Left lung (tissue), 4 donors: ENCODE measurements at regions not wholly inside any gene's neighbourhood (a gene's known extent, or its start where the extent isn't known, plus 50 kb on each side); places are given as distances from the start of the nearest gene placed in this dataset.

Experiments used
- ATAC-seq: fragments of 200-7000 bp; cut with Tn5 transposase; one replicate; pipeline ENCODE4 v1.9.1; 2020; ENCODE audit warnings: moderate library complexity
- DNase-seq, 4 donors: peaks; one replicate each; pipeline ENCODE4 v3.0.0-alpha.2; 2013 to 2020
- H3K27ac ChIP-seq, 2 donors: fragments of 200-600 bp; sonication (generic) in 1 of 2; one replicate each; pipeline versions ENCODE4 v1.5.0 to v1.8.0; 2020 to 2021
- H3K27me3 ChIP-seq, 2 donors: fragments of 200-600 bp; sonication (generic) in 1 of 2; one replicate each; pipeline versions ENCODE4 v1.5.0 to v1.8.0; 2020 to 2021
- H3K36me3 ChIP-seq, 2 donors: fragments of 200-600 bp; sonication (generic) in 1 of 2; one replicate each; pipeline versions ENCODE4 v1.5.0 to v1.8.0; 2020 to 2021
- H3K4me1 ChIP-seq, 2 donors: fragments of 200-600 bp; one replicate each; pipeline ENCODE4 v1.8.0; 2021
- H3K4me3 ChIP-seq, 2 donors: fragments of 200-600 bp; sonication (generic) in 1 of 2; one replicate each; pipeline versions ENCODE4 v1.5.0 to v1.8.0; 2020 to 2021; ENCODE audit warnings: mild to moderate bottlenecking in 1 of 2
- H3K9me3 ChIP-seq, 2 donors: fragments of 200-600 bp; sonication (generic) in 1 of 2; one replicate each; pipeline versions ENCODE4 v1.5.0 to v1.8.0; 2020 to 2021
- intact Hi-C, 2 donors: fragments of 100-400 bp; cut with DNase I; formaldehyde crosslinking; loops; one replicate each; pipeline versions ENCODE4 v1.11.2 to v1.14.2; 2022
- TF ChIP-seq, protein P1 (sequence below), 2 donors: fragments of 200-600 bp; sonication (generic) in 1 of 2; IDR thresholded peaks; one replicate each; pipeline versions ENCODE4 v1.5.0 to v1.8.0; 2021; ENCODE audit warnings: antibody characterized with exemption in 2 of 2
- donor health status: DM: no; HTN: yes; CAD: no.
- donor health status: DM: no; HTN: no; CAD: no.

DNA sequence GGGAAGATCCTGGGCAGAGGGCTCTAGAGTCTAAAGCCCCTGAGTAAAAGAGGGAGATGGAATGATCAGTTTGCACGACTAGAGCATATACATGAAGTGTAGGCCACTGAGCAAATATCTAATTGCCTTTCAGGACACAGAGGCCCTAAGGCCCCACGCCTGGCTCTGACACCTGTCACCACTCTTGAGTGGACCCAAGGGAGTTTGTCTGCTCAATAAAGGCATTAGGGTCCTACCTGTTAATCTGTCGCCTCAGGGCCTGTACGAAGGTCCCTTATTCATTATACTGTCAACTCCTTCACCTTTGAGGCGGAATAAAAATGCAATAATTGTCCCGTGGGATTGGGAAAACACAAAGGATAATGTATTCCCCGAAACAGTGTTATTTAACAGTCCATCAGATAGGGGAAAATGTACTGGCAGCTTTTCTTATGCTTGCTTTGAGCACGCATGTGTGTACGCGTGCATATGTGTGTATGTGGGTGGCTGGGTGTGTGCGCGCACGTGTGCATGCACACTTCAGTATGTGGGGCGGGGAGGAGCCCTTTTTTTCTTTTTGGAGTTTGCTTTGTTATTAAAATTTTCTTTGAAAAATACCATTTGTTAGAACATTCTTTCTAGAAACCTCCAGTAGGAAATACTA lies 161.8 kb upstream of the SERP2 start:
- DNase-seq (no peak), ATAC-seq (no peak)
- Histone ChIP-seq H3K27ac (no peak overlapping the region), H3K36me3 (no peaks in the 10 kb centered on the region), H3K4me3 (no peak overlapping the region), H3K9me3 (no peaks in the 10 kb centered on the region), H3K27me3 (no peaks in the 10 kb centered on the region), H3K4me1 (no peaks in the 10 kb centered on the region)
- TF ChIP-seq, protein P1, sequence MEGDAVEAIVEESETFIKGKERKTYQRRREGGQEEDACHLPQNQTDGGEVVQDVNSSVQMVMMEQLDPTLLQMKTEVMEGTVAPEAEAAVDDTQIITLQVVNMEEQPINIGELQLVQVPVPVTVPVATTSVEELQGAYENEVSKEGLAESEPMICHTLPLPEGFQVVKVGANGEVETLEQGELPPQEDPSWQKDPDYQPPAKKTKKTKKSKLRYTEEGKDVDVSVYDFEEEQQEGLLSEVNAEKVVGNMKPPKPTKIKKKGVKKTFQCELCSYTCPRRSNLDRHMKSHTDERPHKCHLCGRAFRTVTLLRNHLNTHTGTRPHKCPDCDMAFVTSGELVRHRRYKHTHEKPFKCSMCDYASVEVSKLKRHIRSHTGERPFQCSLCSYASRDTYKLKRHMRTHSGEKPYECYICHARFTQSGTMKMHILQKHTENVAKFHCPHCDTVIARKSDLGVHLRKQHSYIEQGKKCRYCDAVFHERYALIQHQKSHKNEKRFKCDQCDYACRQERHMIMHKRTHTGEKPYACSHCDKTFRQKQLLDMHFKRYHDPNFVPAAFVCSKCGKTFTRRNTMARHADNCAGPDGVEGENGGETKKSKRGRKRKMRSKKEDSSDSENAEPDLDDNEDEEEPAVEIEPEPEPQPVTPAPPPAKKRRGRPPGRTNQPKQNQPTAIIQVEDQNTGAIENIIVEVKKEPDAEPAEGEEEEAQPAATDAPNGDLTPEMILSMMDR (IDR thresholded peaks at IDR 0.05): no peak
- intact Hi-C loops: no loop called here

DNA sequence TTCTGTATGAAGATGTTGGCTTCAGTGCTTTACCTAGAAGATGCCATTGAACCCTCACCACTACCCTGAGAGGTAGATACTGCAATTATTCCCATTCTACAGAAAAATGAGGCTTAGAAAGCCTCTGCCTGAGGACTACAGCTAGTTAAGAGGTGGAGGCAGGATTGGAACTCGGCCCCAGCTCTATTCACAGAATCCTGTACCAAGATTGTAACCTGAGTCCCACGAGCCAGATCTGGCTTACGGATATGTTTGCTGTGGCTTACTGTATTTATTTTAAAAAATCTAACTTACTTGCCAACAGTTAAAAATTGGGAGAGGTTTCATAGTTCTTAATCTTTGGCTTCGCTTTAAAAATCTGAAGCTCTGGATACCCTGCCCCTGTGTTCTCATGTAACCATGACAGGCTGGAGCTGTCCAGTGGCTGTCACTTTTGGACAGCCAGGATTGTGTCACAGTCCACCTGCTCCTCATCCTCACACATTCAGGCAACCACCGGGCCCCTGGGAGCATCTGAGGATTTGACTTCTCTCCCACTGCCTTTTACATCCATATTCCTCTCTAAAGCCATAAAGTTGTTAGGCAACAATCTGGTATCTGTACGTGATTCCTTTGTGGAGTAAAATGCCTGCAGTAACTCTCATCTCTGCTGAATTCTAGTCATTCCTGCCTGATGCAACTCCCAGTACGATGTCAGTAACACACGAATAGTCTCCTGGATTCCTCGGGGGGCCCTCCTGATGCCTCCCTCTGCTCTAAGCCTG lies 160.8 kb upstream of the SERP2 start:
- H3K9me3 ChIP-seq: no peaks in the 10 kb centered on the region
- intact Hi-C loops: no loop called here
- no peaks in the 10 kb centered on the region for H3K27me3 ChIP-seq
- ATAC-seq: no peak
- no peaks in the 10 kb centered on the region for H3K36me3 ChIP-seq
- DNase-seq: no peak
- no peak overlapping the region for H3K27ac ChIP-seq
- no peaks in the 10 kb centered on the region for H3K4me1 ChIP-seq
- no peak overlapping the region for H3K4me3 ChIP-seq
- TF ChIP-seq, protein P1 (IDR thresholded peaks at IDR 0.05): no peak

DNA sequence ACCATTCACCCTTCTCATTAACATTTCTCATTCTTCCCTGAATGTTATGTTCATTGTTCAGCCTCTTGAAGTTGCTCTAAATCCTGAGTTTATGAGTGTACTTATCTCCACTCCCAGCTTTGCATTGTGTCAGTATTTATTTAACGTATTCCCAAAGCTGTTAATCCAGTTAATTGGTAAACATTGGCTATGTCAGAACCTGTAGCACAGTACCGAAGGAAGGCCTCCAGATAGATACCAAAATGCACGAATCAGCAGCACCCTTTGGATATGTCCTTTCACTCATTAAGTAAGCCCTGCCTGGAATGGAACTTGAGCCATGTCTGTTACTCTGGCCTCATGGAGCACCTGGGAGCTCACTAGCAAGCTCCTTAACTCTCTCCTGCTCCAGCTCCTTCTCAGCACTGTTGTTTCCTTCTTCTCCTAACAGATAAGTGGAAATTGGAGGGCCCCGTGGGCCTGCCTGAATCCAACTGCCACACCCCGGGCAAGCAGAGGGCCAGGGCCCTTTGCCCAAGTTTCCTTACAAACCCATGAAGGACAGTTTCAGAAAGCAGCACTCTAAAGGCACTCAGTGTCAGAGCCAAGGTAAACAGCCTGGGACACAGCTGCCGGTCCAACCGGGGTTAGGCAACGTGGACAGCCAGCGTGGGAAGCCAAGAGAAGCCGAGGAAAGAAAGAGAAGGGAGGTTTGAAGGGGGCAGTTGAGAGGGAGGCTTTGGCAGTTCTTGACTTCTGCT lies 155.0 kb upstream of the SERP2 start:
- ATAC-seq (peak; percentile 91), DNase-seq (peak in 3 of 4 donors; percentile 73 to 79 (median 78))
- no peaks in the 10 kb centered on the region for H3K27me3 ChIP-seq
- H3K27ac ChIP-seq: peak overlapping the region in 1 of 2 donors; percentile 51
- H3K9me3 ChIP-seq: no peaks in the 10 kb centered on the region
- no peak overlapping the region for H3K4me3 ChIP-seq
- no peaks in the 10 kb centered on the region for H3K36me3 ChIP-seq
- TF ChIP-seq, protein P1 (IDR thresholded peaks at IDR 0.05): no peak
- peaks cover 2 to 11% of the 10 kb centered on the region in 2 donors for H3K4me1 ChIP-seq
- intact Hi-C loops: no loop called here

DNA sequence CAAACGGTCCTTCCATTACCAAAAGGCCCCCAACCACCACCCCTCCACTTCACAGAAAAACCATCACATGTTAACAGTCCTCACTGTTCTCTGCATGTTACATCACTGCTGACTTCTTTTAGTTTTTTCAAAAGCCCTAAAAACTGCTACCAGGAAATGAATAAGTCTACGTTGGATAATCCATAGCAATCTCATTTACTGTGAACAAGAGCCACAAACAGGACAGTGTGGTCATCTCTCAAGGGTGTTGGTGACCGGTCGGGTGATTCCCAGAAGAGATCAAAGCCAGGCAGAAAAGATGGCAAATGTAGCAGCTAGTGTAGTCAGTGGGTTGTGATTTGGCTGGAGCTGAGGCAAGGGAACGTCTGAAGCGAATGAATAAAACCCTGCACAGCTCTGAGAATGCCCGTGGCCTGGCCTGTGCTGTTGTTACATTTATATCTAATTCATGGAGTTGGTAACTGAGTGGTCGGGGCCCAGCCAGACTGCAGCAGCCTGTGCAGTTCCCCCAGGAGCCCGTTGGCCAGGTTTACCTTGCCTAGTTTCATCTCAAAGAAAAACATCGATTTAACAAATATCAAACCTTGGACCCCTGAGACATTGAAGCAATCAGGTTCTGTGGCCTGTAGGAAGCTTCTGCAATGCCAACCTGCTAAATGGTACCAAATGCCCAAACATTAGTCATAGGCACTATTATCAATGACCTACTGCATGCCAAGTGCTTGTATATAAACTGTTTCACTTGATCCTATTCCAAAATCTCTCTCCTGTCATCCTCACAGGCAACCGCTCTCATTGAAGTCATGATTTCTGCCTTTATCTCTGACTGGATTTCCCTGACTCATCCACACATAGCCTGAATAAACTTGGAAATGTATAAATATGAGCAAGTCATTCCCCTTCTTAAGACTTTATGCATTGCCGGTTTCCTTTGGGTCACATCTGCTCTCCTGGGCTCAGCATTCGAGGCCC lies 153.8 kb upstream of the SERP2 start:
- DNase-seq: no peak
- peaks cover 9 to 11% of the 10 kb centered on the region in 2 donors for H3K4me1 ChIP-seq
- no peaks in the 10 kb centered on the region for H3K9me3 ChIP-seq
- H3K27ac ChIP-seq: peak overlapping the region in 1 of 2 donors; percentile 14
- no peak for ATAC-seq
- intact Hi-C loops: no loop called here
- H3K27me3 ChIP-seq: no peaks in the 10 kb centered on the region
- TF ChIP-seq, protein P1 (IDR thresholded peaks at IDR 0.05): no peak
- H3K36me3 ChIP-seq: no peaks in the 10 kb centered on the region
- H3K4me3 ChIP-seq: no peak overlapping the region
